Vagina (tissue), 2 donors: ENCODE measurements at regions not wholly inside any gene's neighbourhood (a gene's known extent, or its start where the extent isn't known, plus 50 kb on each side); places are given as distances from the start of the nearest gene placed in this dataset.

Experiments used
- DNase-seq, 2 donors: peaks; one replicate each; pipeline ENCODE4 v3.0.0-alpha.2; 2017; ENCODE audit errors: extremely low spot score in 2 of 2
- H3K27ac ChIP-seq: fragments of 200-600 bp; sonication (generic); one replicate; pipeline ENCODE4 v1.5.1; 2019
- H3K27me3 ChIP-seq: fragments of 200-600 bp; sonication (generic); one replicate; pipeline ENCODE4 v1.5.1; 2019
- H3K36me3 ChIP-seq, 2 donors: fragments of 200-600 bp; sonication (generic); one replicate each; pipeline ENCODE4 v1.5.1; 2017 to 2019
- H3K4me1 ChIP-seq: fragments of 200-600 bp; sonication (generic); one replicate; pipeline ENCODE4 v1.5.1; 2019
- H3K4me3 ChIP-seq, 2 donors: fragments of 200-600 bp; sonication (generic); 1 replicate in 1 of 2; 2 replicates in 1 of 2; pipeline ENCODE4 v1.5.1; 2016 to 2019
- H3K9me3 ChIP-seq: fragments of 200-600 bp; sonication (generic); one replicate; pipeline ENCODE4 v1.5.1; 2019
- POLR2A ChIP-seq, 2 donors: fragments of 450-650 bp; IDR thresholded peaks; one replicate each; pipeline ENCODE4 v1.6.1; 2017; ENCODE audit warnings: antibody characterized with exemption in 2 of 2, mild to moderate bottlenecking in 2 of 2, moderate library complexity in 2 of 2
- POLR2AphosphoS5 ChIP-seq, 2 donors: sonication (generic); formaldehyde crosslinking; IDR thresholded peaks; one replicate each; pipeline ENCODE4 v1.9.0; 2017; ENCODE audit warnings: antibody characterized with exemption in 2 of 2, mild to moderate bottlenecking in 2 of 2, low read depth in 1 of 2; ENCODE audit not compliant: insufficient read depth in 1 of 2
- intact Hi-C: fragments of 100-400 bp; cut with DNase I; formaldehyde crosslinking; loops from one replicate; pipeline ENCODE4 v1.15.1; 2023
- TF ChIP-seq, protein P1 (sequence below), 3 experiments: fragments of 450-650 bp in 2 of 3; fragments of 200-600 bp in 1 of 3; sonication (generic) in 1 of 3; IDR thresholded peaks; one replicate each; pipeline ENCODE4 v1.5.1; 2017 to 2019; ENCODE audit warnings: antibody characterized with exemption in 3 of 3, mild to moderate bottlenecking in 2 of 3, moderate library complexity in 2 of 3

DNA sequence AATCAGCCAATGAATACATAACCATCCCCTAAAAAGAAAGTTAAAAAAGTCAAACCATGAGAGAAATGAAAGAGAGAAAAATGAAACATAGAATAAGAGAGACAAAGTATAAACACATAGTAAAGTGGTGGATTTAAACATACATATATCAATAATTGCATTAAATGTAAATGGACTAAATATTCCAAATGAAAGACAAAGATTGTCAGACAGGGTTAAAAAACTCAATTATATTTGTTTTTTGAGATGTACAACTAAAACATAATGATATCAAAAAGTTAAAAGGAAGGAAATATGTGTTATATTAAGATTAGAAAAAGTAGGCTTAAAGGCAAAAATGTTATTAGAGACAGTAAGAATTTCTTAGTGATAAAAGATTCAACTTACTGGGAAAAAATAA is 83.8 kb upstream of the CELF4 start:
- intact Hi-C loops, result no loop called here
- H3K4me3 ChIP-seq, result no peak overlapping the region
- no peak for TF ChIP-seq POLR2A (IDR thresholded peaks at IDR 0.05)
- TF ChIP-seq POLR2AphosphoS5 (IDR thresholded peaks at IDR 0.05; ENCODE audit: insufficient read depth in 1 of 2, low read depth in 1 of 2), result no peak
- TF ChIP-seq, protein P1, sequence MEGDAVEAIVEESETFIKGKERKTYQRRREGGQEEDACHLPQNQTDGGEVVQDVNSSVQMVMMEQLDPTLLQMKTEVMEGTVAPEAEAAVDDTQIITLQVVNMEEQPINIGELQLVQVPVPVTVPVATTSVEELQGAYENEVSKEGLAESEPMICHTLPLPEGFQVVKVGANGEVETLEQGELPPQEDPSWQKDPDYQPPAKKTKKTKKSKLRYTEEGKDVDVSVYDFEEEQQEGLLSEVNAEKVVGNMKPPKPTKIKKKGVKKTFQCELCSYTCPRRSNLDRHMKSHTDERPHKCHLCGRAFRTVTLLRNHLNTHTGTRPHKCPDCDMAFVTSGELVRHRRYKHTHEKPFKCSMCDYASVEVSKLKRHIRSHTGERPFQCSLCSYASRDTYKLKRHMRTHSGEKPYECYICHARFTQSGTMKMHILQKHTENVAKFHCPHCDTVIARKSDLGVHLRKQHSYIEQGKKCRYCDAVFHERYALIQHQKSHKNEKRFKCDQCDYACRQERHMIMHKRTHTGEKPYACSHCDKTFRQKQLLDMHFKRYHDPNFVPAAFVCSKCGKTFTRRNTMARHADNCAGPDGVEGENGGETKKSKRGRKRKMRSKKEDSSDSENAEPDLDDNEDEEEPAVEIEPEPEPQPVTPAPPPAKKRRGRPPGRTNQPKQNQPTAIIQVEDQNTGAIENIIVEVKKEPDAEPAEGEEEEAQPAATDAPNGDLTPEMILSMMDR (IDR thresholded peaks at IDR 0.05), result no peak

DNA sequence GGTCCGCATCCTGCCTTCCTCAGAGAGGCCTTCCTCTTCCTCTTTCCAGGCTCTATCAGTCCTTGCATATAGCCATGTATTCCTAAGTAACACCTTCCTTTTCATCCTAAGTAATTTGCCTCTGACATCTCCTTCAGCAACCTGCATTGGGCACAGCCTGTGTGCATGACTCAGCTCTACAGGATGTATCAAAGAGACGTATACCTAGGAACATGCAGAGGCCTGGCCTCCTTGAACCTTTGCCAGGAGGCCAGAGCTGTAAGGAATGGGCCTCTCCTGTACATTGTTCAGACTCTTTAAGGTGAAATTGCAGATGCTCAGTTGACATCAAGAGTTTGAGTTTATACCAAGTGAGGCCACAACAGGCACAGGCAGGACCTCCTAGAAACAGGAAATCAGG is 76.0 kb upstream of the CELF4 start:
- no peaks in the 10 kb centered on the region for H3K27me3 ChIP-seq
- intact Hi-C loops, result no loop called here
- H3K27ac ChIP-seq, result no peak overlapping the region
- TF ChIP-seq POLR2A (IDR thresholded peaks at IDR 0.05) (no peak), POLR2AphosphoS5 (IDR thresholded peaks at IDR 0.05; ENCODE audit: insufficient read depth in 1 of 2, low read depth in 1 of 2) (no peak)
- TF ChIP-seq, protein P1 (IDR thresholded peaks at IDR 0.05), result no peak
- DNase-seq, result no peak
- no peaks in the 10 kb centered on the region for H3K36me3 ChIP-seq
- H3K4me1 ChIP-seq, result no peaks in the 10 kb centered on the region
- H3K9me3 ChIP-seq, result no peaks in the 10 kb centered on the region
- no peak overlapping the region for H3K4me3 ChIP-seq

More for the DNA sequence above, 83.8 kb upstream of the CELF4 start:
- H3K27ac ChIP-seq, result no peak overlapping the region
- H3K4me1 ChIP-seq, result no peaks in the 10 kb centered on the region
- H3K9me3 ChIP-seq, result no peaks in the 10 kb centered on the region
- no peak for DNase-seq
- H3K27me3 ChIP-seq, result no peaks in the 10 kb centered on the region
- H3K36me3 ChIP-seq, result no peaks in the 10 kb centered on the region

DNA sequence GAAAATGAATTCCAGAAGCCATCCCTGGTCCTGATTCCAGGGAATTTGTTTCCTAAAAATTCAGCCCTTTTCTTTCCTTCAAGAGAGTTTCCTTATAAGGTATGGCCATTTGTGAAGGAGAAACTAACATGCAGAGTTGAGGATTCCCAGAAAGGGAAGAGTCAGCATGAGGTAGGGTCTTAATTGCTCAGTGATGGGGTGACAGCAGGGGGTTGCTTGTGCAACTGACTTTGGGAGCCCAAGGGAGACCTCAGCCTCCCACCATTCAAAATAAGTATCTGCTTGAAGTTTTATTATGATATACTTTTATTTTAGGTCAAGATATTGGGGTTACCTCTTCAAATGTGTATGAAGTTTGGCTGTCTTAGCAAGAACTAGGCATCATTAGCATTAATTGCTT is 74.9 kb upstream of the CELF4 start:
- Histone ChIP-seq H3K4me1 (no peaks in the 10 kb centered on the region), H3K9me3 (no peaks in the 10 kb centered on the region), H3K27me3 (no peaks in the 10 kb centered on the region), H3K36me3 (no peaks in the 10 kb centered on the region), H3K27ac (no peak overlapping the region), H3K4me3 (no peak overlapping the region)
- TF ChIP-seq POLR2A (IDR thresholded peaks at IDR 0.05), result no peak
- TF ChIP-seq, protein P1 (IDR thresholded peaks at IDR 0.05), result no peak
- TF ChIP-seq POLR2AphosphoS5 (IDR thresholded peaks at IDR 0.05; ENCODE audit: insufficient read depth in 1 of 2, low read depth in 1 of 2), result no peak
- no peak for DNase-seq
- intact Hi-C loops, result no loop called here

DNA sequence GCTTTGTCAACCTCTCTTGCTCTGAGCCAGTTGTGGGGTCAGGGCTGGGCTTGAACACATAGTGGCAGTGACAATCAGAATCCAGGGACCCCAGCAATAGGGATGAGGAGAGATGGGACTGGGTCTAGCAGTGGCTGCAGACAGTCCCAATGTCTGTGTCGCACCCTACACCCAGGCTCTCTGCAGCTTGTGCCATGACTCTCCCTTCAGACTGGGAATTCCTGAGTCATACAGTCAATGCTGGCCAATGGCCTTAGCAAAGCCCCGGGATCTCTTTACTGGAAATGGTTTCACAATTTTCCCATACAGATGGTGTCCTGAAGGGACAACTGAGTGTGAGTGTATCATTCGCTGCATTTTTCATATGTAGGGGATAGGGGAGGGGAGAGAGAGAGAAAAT is 74.2 kb upstream of the CELF4 start:
- Histone ChIP-seq H3K27me3 (no peaks in the 10 kb centered on the region), H3K27ac (no peak overlapping the region), H3K9me3 (no peaks in the 10 kb centered on the region), H3K4me1 (no peaks in the 10 kb centered on the region), H3K36me3 (no peaks in the 10 kb centered on the region), H3K4me3 (no peak overlapping the region)
- TF ChIP-seq POLR2A (IDR thresholded peaks at IDR 0.05), result no peak
- TF ChIP-seq, protein P1 (IDR thresholded peaks at IDR 0.05), result no peak
- no peak for TF ChIP-seq POLR2AphosphoS5 (IDR thresholded peaks at IDR 0.05; ENCODE audit: insufficient read depth in 1 of 2, low read depth in 1 of 2)
- DNase-seq, result peak in 1 of 2 donors; percentile 52
- intact Hi-C loops, result no loop called here

DNA sequence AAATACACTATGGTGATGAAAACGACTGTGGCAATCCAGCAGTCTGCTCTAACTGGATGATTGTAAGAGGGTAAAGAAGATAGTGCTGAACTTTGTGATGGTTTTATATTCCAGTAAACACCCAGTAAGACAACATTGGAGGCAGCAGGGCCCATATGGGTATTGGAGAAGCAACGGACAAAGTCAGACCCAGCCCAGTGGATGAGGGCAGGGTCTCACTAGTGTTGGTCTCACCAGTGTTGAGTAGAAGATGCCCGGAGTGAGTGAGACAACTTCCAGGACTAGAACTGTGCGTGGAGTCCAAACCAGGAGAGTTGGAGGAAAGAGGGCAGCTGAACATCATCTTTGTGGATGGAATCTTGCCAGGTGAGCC is 71.9 kb upstream of the CELF4 start:
- Histone ChIP-seq H3K4me1 (no peaks in the 10 kb centered on the region), H3K27me3 (no peaks in the 10 kb centered on the region), H3K9me3 (no peaks in the 10 kb centered on the region), H3K36me3 (no peaks in the 10 kb centered on the region), H3K4me3 (no peak overlapping the region), H3K27ac (no peak overlapping the region)
- TF ChIP-seq, protein P1 (IDR thresholded peaks at IDR 0.05), result no peak
- TF ChIP-seq POLR2AphosphoS5 (IDR thresholded peaks at IDR 0.05; ENCODE audit: insufficient read depth in 1 of 2, low read depth in 1 of 2) (no peak), POLR2A (IDR thresholded peaks at IDR 0.05) (no peak)
- intact Hi-C loops, result no loop called here
- peak in 1 of 2 donors; percentile 70 for DNase-seq
